ENCODE measurements at regions not wholly inside any gene's neighbourhood (a gene's known extent, or its start where the extent isn't known, plus 50 kb on each side); places are given as distances from the start of the nearest gene placed in this dataset.

DNA sequence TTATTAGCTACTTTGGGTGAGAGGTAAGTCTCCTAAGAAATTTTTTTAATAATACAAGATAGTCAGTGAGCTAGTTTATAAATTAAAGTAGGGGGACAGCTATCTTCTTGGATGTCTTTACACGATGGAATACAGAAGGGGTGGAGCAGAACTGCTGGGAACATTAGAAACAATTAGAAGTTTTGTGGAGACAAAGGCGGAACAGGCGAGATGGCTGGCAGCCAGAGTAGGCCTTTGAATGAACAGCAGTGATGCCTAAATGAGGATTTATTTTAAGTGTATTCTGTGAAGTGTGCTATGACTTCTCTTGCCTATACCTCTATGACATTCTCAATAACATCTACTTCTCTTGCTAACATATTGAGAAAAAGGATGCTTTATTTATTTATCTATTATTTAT lies 1345.3 kb upstream of the SEL1L start:
- Mint-ChIP-seq H3K4me1 (no peaks in the 10 kb centered on the region), H3K4me3 (no peak overlapping the region), H3K9me3 (peaks cover 0 to 15% (median 6%) of the 10 kb centered on the region in 7 donors), H3K27me3 (no peaks in the 10 kb centered on the region), H3K27ac (no peak overlapping the region), H3K36me3 (no peaks in the 10 kb centered on the region)
- no peaks in the 10 kb centered on the region for H3K36me3 ChIP-seq (ENCODE audit: control insufficient read depth, insufficient read depth, low read length)
- no peaks in the 10 kb centered on the region for H3K4me1 ChIP-seq (ENCODE audit: control insufficient read depth, insufficient read depth, low read length, poor library complexity, severe bottlenecking)
- H3K4me3 ChIP-seq (ENCODE audit: low read depth, low read length), result no peak overlapping the region
- DNase-seq (no peak), ATAC-seq (ENCODE audit: low read depth in 2 of 2) (no peak)
- no peak overlapping the region for H3K27ac ChIP-seq (ENCODE audit: insufficient read depth, low read length, poor library complexity, severe bottlenecking)
- peaks cover 0 to 9% of the 10 kb centered on the region in 2 experiments for H3K9me3 ChIP-seq (ENCODE audit: control insufficient read depth in 2 of 2, low read length in 2 of 2)
- H3K27me3 ChIP-seq (ENCODE audit: control insufficient read depth, insufficient read depth, low read length), result no peaks in the 10 kb centered on the region

DNA sequence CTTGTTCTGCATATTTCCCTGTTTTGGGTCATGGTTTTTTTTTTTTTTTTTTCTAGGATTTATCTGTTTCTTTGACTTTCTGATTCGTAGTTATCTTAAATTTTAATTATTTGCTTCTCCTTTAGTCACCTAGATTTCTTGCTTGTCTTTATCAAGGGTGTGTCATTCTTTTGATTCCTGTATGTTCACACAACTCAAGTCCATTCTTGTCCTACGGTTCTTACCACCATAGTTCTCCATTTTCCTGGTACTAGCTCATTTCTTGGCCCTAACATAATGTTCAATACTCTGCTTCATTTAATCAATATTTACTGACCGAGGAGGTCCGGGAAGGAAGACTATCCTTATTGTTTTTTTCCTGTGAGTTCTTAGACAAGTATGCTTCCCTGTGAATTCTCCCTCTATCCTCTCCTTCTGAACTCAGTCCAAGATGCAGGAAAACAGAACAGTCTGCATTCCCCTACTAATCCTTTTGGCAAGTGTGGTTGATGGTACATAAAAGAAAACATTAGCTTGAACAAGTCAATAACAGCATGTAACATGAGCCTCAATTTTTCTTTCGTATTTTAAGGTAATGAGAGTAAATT lies 1346.4 kb upstream of the SEL1L start:
- DNase-seq (no peak), ATAC-seq (ENCODE audit: low read depth in 2 of 2) (no peak)
- Mint-ChIP-seq H3K4me1 (no peaks in the 10 kb centered on the region), H3K36me3 (no peaks in the 10 kb centered on the region), H3K4me3 (no peak overlapping the region), H3K27ac (no peak overlapping the region), H3K9me3 (peaks cover 0 to 19% (median 6%) of the 10 kb centered on the region in 7 donors), H3K27me3 (no peaks in the 10 kb centered on the region)
- Histone ChIP-seq H3K4me3 (ENCODE audit: low read depth, low read length) (no peak overlapping the region), H3K9me3 (ENCODE audit: control insufficient read depth in 2 of 2, low read length in 2 of 2) (peaks cover 0 to 9% of the 10 kb centered on the region in 2 experiments), H3K27ac (ENCODE audit: insufficient read depth, low read length, poor library complexity, severe bottlenecking) (no peak overlapping the region), H3K36me3 (ENCODE audit: control insufficient read depth, insufficient read depth, low read length) (no peaks in the 10 kb centered on the region), H3K4me1 (ENCODE audit: control insufficient read depth, insufficient read depth, low read length, poor library complexity, severe bottlenecking) (no peaks in the 10 kb centered on the region), H3K27me3 (ENCODE audit: control insufficient read depth, insufficient read depth, low read length) (no peaks in the 10 kb centered on the region)

DNA sequence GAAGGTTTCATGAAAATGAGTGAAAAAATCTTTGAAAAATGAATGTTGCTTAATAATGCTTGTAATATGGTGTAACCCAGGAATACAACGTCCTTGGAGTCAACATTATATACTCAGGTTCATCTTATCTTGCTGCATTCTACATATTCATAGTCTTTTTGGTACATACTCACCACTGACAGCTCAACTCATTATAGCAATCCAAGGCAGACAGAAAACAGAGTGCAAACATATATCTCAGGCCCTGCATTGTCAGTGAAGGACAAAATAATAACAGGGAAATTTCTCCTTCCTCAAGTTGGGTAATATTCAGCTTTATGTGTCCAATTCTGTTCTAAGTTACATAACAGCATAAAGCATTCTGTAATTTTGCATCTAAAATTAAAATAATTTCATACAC lies 1353.0 kb upstream of the SEL1L start:
- no peak overlapping the region for H3K4me3 Mint-ChIP-seq
- no peaks in the 10 kb centered on the region for H3K4me1 ChIP-seq (ENCODE audit: control insufficient read depth, insufficient read depth, low read length, poor library complexity, severe bottlenecking)
- H3K36me3 Mint-ChIP-seq, result no peaks in the 10 kb centered on the region
- no peak overlapping the region for H3K4me3 ChIP-seq (ENCODE audit: low read depth, low read length)
- no peaks in the 10 kb centered on the region for H3K27me3 Mint-ChIP-seq
- peaks cover 0 to 4% of the 10 kb centered on the region in 2 experiments for H3K9me3 ChIP-seq (ENCODE audit: control insufficient read depth in 2 of 2, low read length in 2 of 2)
- DNase-seq, result no peak
- H3K9me3 Mint-ChIP-seq, result peaks cover 3 to 15% (median 7%) of the 10 kb centered on the region in 7 donors
- H3K4me1 Mint-ChIP-seq, result no peaks in the 10 kb centered on the region
- ATAC-seq (ENCODE audit: low read depth in 2 of 2), result no peak
- H3K36me3 ChIP-seq (ENCODE audit: control insufficient read depth, insufficient read depth, low read length), result no peaks in the 10 kb centered on the region
- no peak overlapping the region for H3K27ac Mint-ChIP-seq
- H3K27ac ChIP-seq (ENCODE audit: insufficient read depth, low read length, poor library complexity, severe bottlenecking), result no peak overlapping the region
- H3K27me3 ChIP-seq (ENCODE audit: control insufficient read depth, insufficient read depth, low read length), result no peaks in the 10 kb centered on the region

DNA sequence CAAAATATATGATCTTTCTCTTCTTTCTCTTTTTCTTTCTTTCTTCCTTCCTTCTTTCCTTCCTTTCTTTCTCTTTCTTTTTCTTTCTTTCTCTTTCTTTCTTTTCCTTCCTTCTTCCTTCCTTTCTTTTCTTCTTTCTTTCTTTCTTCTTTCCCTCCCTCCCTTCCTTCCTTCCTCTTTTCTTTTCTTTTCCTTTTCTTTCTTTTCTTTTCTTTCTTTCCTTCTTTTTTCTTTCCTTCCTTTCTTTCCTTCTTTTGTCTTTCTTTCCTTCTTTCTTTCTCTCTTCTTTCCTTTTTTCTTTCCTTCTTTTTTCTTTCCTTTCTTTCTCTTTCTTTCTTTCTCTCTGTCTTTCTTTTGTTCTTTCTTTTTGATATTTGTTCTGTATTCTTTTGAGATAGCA lies 1356.0 kb upstream of the SEL1L start:
- Histone ChIP-seq H3K27me3 (ENCODE audit: control insufficient read depth, insufficient read depth, low read length) (no peaks in the 10 kb centered on the region), H3K27ac (ENCODE audit: insufficient read depth, low read length, poor library complexity, severe bottlenecking) (no peak overlapping the region), H3K36me3 (ENCODE audit: control insufficient read depth, insufficient read depth, low read length) (no peaks in the 10 kb centered on the region), H3K4me1 (ENCODE audit: control insufficient read depth, insufficient read depth, low read length, poor library complexity, severe bottlenecking) (no peaks in the 10 kb centered on the region), H3K4me3 (ENCODE audit: low read depth, low read length) (no peak overlapping the region), H3K9me3 (ENCODE audit: control insufficient read depth in 2 of 2, low read length in 2 of 2) (no peaks in the 10 kb centered on the region)
- no peak for DNase-seq
- peaks cover 3 to 16% (median 9%) of the 10 kb centered on the region in 7 donors for H3K9me3 Mint-ChIP-seq
- no peak overlapping the region for H3K4me3 Mint-ChIP-seq
- H3K27ac Mint-ChIP-seq, result peak overlapping the region in 1 of 3 donors; percentile 58
- no peaks in the 10 kb centered on the region for H3K4me1 Mint-ChIP-seq
- no peaks in the 10 kb centered on the region for H3K27me3 Mint-ChIP-seq
- ATAC-seq (ENCODE audit: low read depth in 2 of 2), result no peak
- H3K36me3 Mint-ChIP-seq, result no peaks in the 10 kb centered on the region

DNA sequence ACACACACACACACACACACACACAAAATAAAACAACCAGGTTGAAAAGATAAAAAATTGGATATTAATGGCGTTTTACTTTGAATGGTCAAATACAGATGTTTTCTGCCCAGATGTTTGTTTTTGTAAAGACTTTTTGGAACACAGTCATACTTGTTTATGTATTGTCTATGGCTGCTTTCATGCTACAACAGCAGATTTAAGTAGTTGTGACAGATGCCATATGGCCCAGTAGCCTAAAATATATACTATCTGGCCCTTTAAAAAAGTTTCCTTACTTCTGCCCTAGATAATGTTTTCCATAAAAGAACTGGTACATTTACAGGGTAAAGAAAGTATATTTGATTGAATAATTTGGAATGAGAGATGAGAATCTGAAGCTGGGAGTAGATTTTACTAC lies 1362.8 kb upstream of the SEL1L start:
- no peaks in the 10 kb centered on the region for H3K9me3 ChIP-seq (ENCODE audit: control insufficient read depth in 2 of 2, low read length in 2 of 2)
- Mint-ChIP-seq H3K9me3 (peaks cover 2 to 26% (median 7%) of the 10 kb centered on the region in 7 donors), H3K27ac (no peak overlapping the region), H3K4me3 (no peak overlapping the region), H3K36me3 (no peaks in the 10 kb centered on the region), H3K4me1 (no peaks in the 10 kb centered on the region), H3K27me3 (no peaks in the 10 kb centered on the region)
- H3K27ac ChIP-seq (ENCODE audit: insufficient read depth, low read length, poor library complexity, severe bottlenecking), result no peak overlapping the region
- no peaks in the 10 kb centered on the region for H3K4me1 ChIP-seq (ENCODE audit: control insufficient read depth, insufficient read depth, low read length, poor library complexity, severe bottlenecking)
- no peak overlapping the region for H3K4me3 ChIP-seq (ENCODE audit: low read depth, low read length)
- ATAC-seq (ENCODE audit: low read depth in 2 of 2) (no peak), DNase-seq (no peak)
- H3K27me3 ChIP-seq (ENCODE audit: control insufficient read depth, insufficient read depth, low read length), result no peaks in the 10 kb centered on the region
- no peaks in the 10 kb centered on the region for H3K36me3 ChIP-seq (ENCODE audit: control insufficient read depth, insufficient read depth, low read length)

DNA sequence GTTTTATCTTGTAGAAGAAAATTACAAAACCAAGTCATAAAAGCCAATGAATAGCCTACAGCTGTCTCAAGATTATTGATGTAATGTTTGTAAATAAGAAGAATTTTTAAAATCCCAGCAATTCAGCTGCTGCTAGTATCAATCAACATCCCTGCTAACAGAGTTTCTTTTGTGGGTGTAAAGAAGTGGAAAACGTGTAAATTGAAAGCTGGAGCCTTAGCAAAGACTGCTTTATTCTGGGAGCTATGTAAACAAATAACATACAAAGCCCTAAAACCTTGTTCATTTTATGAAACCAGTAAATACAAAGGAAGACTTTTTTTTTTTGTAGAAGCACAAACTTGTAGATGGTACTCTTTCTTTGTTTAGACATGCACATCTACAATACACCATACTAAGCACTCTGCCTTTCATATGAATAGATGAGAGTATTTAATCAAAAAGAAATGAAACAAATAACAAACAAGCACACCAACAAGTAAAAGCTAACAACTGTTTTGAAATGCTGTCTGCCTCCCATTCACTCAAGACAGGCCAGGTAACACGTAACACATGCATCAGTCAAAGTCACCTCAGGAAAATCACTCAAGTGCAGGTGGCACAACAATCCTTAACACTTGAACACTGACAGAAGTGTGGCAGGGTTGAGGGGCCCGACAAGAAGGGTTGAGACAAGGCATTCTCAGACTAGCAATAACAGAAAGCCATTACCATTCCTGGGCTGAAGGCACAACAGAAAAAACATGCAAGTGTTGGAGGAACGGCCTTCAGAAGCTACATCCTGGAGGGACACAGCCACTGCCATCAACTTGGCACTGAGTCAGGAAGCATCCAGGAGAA lies 1364.0 kb upstream of the SEL1L start:
- H3K27ac Mint-ChIP-seq, result no peak overlapping the region
- Histone ChIP-seq H3K4me3 (ENCODE audit: low read depth, low read length) (no peak overlapping the region), H3K27ac (ENCODE audit: insufficient read depth, low read length, poor library complexity, severe bottlenecking) (no peak overlapping the region), H3K9me3 (ENCODE audit: control insufficient read depth in 2 of 2, low read length in 2 of 2) (no peaks in the 10 kb centered on the region), H3K4me1 (ENCODE audit: control insufficient read depth, insufficient read depth, low read length, poor library complexity, severe bottlenecking) (no peaks in the 10 kb centered on the region), H3K36me3 (ENCODE audit: control insufficient read depth, insufficient read depth, low read length) (no peaks in the 10 kb centered on the region), H3K27me3 (ENCODE audit: control insufficient read depth, insufficient read depth, low read length) (no peaks in the 10 kb centered on the region)
- no peak overlapping the region for H3K4me3 Mint-ChIP-seq
- ATAC-seq (ENCODE audit: low read depth in 2 of 2) (no peak), DNase-seq (no peak)
- H3K9me3 Mint-ChIP-seq, result peaks cover 2 to 25% (median 5%) of the 10 kb centered on the region in 7 donors
- no peaks in the 10 kb centered on the region for H3K27me3 Mint-ChIP-seq
- no peaks in the 10 kb centered on the region for H3K4me1 Mint-ChIP-seq
- H3K36me3 Mint-ChIP-seq, result no peaks in the 10 kb centered on the region

DNA sequence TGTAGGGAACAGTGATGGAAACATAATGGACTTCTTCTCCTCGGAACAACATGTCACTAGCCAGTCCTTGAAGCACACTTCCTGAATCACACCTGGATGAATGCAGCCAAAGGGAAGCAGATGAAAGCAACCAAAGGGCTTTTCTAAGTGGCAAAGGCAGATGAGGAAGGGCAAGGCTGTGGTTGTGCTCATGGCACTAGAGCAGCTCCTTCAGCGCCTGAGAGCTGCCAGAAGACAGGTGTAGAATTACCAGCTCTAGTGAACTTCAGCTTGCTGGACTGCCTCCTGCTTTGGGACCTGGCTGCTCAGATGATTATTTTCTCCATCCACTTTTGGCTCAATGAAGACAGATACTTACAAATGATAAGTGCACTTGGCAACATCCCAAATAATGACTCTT lies 1372.1 kb upstream of the SEL1L start:
- H3K36me3 ChIP-seq (ENCODE audit: control insufficient read depth, insufficient read depth, low read length), result no peaks in the 10 kb centered on the region
- ATAC-seq (ENCODE audit: low read depth in 2 of 2) (no peak), DNase-seq (no peak)
- H3K27ac ChIP-seq (ENCODE audit: insufficient read depth, low read length, poor library complexity, severe bottlenecking), result no peak overlapping the region
- no peaks in the 10 kb centered on the region for H3K9me3 ChIP-seq (ENCODE audit: control insufficient read depth in 2 of 2, low read length in 2 of 2)
- H3K27me3 ChIP-seq (ENCODE audit: control insufficient read depth, insufficient read depth, low read length), result no peaks in the 10 kb centered on the region
- H3K4me3 Mint-ChIP-seq, result no peak overlapping the region
- no peaks in the 10 kb centered on the region for H3K27me3 Mint-ChIP-seq
- no peak overlapping the region for H3K27ac Mint-ChIP-seq
- H3K9me3 Mint-ChIP-seq, result peaks cover 2 to 56% (median 10%) of the 10 kb centered on the region in 7 donors
- peaks cover 0 to 4% (median 0%) of the 10 kb centered on the region in 4 donors for H3K4me1 Mint-ChIP-seq
- H3K36me3 Mint-ChIP-seq, result no peaks in the 10 kb centered on the region
- H3K4me1 ChIP-seq (ENCODE audit: control insufficient read depth, insufficient read depth, low read length, poor library complexity, severe bottlenecking), result no peaks in the 10 kb centered on the region
- no peak overlapping the region for H3K4me3 ChIP-seq (ENCODE audit: low read depth, low read length)

DNA sequence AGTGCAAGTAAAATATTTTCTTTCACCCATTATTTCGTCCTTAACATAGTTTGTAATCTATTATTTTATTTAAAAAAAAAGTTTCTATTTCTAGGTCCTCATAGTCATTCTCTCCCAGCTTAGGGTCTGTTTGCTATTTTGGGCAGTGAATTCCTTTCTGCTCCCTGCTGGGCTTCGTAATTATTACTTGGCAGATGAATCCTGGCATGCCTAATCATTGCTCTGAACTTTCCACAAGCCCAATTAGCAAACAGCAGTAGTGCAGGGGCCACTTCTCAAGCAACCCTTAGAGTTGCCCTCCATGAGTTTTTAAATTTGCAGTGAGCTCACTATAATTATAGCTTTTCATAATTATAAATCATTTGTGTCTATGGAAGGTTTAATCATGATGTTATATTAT lies 1378.3 kb upstream of the SEL1L start:
- Mint-ChIP-seq H3K27me3 (no peaks in the 10 kb centered on the region), H3K4me1 (no peaks in the 10 kb centered on the region), H3K4me3 (no peak overlapping the region), H3K27ac (no peak overlapping the region), H3K36me3 (no peaks in the 10 kb centered on the region), H3K9me3 (peaks cover 4 to 36% (median 7%) of the 10 kb centered on the region in 7 donors)
- Histone ChIP-seq H3K9me3 (ENCODE audit: control insufficient read depth in 2 of 2, low read length in 2 of 2) (peaks cover 0 to 3% of the 10 kb centered on the region in 2 experiments), H3K4me3 (ENCODE audit: low read depth, low read length) (no peak overlapping the region), H3K27ac (ENCODE audit: insufficient read depth, low read length, poor library complexity, severe bottlenecking) (no peak overlapping the region), H3K27me3 (ENCODE audit: control insufficient read depth, insufficient read depth, low read length) (no peaks in the 10 kb centered on the region), H3K4me1 (ENCODE audit: control insufficient read depth, insufficient read depth, low read length, poor library complexity, severe bottlenecking) (no peaks in the 10 kb centered on the region), H3K36me3 (ENCODE audit: control insufficient read depth, insufficient read depth, low read length) (no peaks in the 10 kb centered on the region)
- ATAC-seq (ENCODE audit: low read depth in 2 of 2) (no peak), DNase-seq (no peak)
